HG03558 (cell line): ENCODE measurements at regions not wholly inside any gene's neighbourhood (a gene's known extent, or its start where the extent isn't known, plus 50 kb on each side); places are given as distances from the start of the nearest gene placed in this dataset.

Experiments
- ATAC-seq: cut with Tn5 transposase; IDR thresholded peaks from one replicate; pipeline ENCODE4 v1.9.1; 2021; ENCODE audit warnings: moderate number of reproducible peaks; ENCODE audit not compliant: unreplicated experiment; ENCODE audit errors: extremely low read depth

GRCh38 chr2:126990200-126990599 lies 91.5 kb downstream of the TEX51 start:
- ATAC-seq = no peak

GRCh38 chr2:126990605-126991532 lies 92.2 kb downstream of the TEX51 start:
- ATAC-seq = no peak

GRCh38 chr2:126994340-126994777 lies 95.7 kb downstream of the TEX51 start:
- ATAC-seq = no peak

GRCh38 chr2:126995621-126996377 lies 97.1 kb downstream of the TEX51 start:
- no peak for ATAC-seq

GRCh38 chr2:126996378-126996699 lies 97.6 kb downstream of the TEX51 start:
- no peak for ATAC-seq
